HepG2 (cell line): ENCODE measurements at regions not wholly inside any gene's neighbourhood (a gene's known extent, or its start where the extent isn't known, plus 50 kb on each side); places are given as distances from the start of the nearest gene placed in this dataset.
A peak's percentile ranks its signal among the peaks of the same experiment; 100 is the strongest.

Source experiments
- ATAC-seq: fragments of 200-7000 bp; cut with Tn5 transposase; 3 replicates; pipeline ENCODE4 v1.9.1; 2020; ENCODE audit warnings: mild to moderate bottlenecking, moderate library complexity
- BruUV-seq: library from RNA; stranded (reverse); fragments of 400-500 nt; replicated peaks from 2 replicates; lab custom pipeline; 2021; lab: Mats Ljungman, UMichigan
- CTCF ChIA-PET: fragments of 300-600 bp; formaldehyde crosslinking; extraction: SDS; loops from one replicate; lab custom pipeline; 2021; ENCODE audit warnings: low total read pairs, inconsistent platforms, low intra/inter-chr PET ratio; lab: Yijun Ruan, JAX
- POLR2A ChIA-PET: fragments of 350-600 bp; sonication (Branson Sonifier 250); formaldehyde crosslinking; loops from one replicate; lab custom pipeline; 2020; ENCODE audit warnings: antibody characterized with exemption, inconsistent platforms; lab: Yijun Ruan, JAX
- DNase-seq: peaks from one replicate; pipeline ENCODE4 v3.0.0-alpha.2; 2015; ENCODE audit warnings: low spot score
- FAIRE-seq: peaks from 3 replicates; lab custom pipeline; 2011; peaks lifted over from hg19 to GRCh38; lab: Jason Lieb, UNC
- H2AFZ ChIP-seq: one replicate; pipeline ENCODE4 v1.6.1; 2011; ENCODE audit warnings: low read length, inconsistent platforms
- H3K27ac ChIP-seq: fragments of 300-600 bp; 3 replicates; pipeline ENCODE4 v1.8.0; 2011; ENCODE audit warnings: mixed run types, mild to moderate bottlenecking, mixed read lengths, low read length, inconsistent platforms; ENCODE audit not compliant: insufficient read depth; ENCODE audit errors: extremely low read length
- H3K27me3 ChIP-seq, 2 experiments: fragments of 200-600 bp in 1 of 2; 2 replicates in 1 of 2; 3 replicates in 1 of 2; pipeline versions ENCODE4 v1.6.0 to v1.8.0; 2011; ENCODE audit warnings: low read length in 2 of 2, mild to moderate bottlenecking in 2 of 2, moderate library complexity in 2 of 2, inconsistent platforms in 1 of 2; ENCODE audit not compliant: insufficient read depth in 2 of 2, control insufficient read depth in 1 of 2
- H3K36me3 ChIP-seq, 2 experiments: fragments of 200-600 bp in 1 of 2; replicated peaks in 1 of 2; 2 replicates in 1 of 2; 3 replicates in 1 of 2; pipeline versions ENCODE4 v1.5.1 to v1.8.0; 2011; ENCODE audit warnings: low read length in 2 of 2, inconsistent platforms in 1 of 2; ENCODE audit not compliant: insufficient read depth in 2 of 2, control insufficient read depth in 1 of 2
- H3K4me1 ChIP-seq: 2 replicates; pipeline ENCODE4 v1.5.1; 2012; ENCODE audit warnings: low read length, inconsistent platforms; ENCODE audit not compliant: insufficient read depth
- H3K4me2 ChIP-seq: 2 replicates; pipeline ENCODE4 v1.6.0; 2011; ENCODE audit warnings: low read depth, low read length, inconsistent platforms
- H3K4me3 ChIP-seq, 3 experiments: fragments of 200-600 bp in 1 of 3; sonication (generic), shearing (Covaris generic) in 1 of 3; replicated peaks in 1 of 3; 2 replicates each; pipeline ENCODE4 v1.5.1; 2011 to 2016; ENCODE audit warnings: low read length in 3 of 3, inconsistent platforms in 2 of 3, low read depth in 2 of 3, mild to moderate bottlenecking in 2 of 3, control low read depth in 1 of 3, mixed read lengths in 1 of 3; ENCODE audit not compliant: insufficient read depth in 1 of 3
- H3K79me2 ChIP-seq: one replicate; pipeline ENCODE4 v1.6.1; 2011; ENCODE audit warnings: low read length, inconsistent platforms; ENCODE audit not compliant: insufficient read depth
- H3K9ac ChIP-seq: 2 replicates; pipeline ENCODE4 v1.6.0; 2011; ENCODE audit warnings: mild to moderate bottlenecking, low read depth, low read length, inconsistent platforms; ENCODE audit not compliant: insufficient read depth
- H3K9me3 ChIP-seq: 2 replicates; pipeline ENCODE4 v1.5.1; 2012; ENCODE audit warnings: mild to moderate bottlenecking, low read length
- H4K20me1 ChIP-seq: 2 replicates; pipeline ENCODE4 v1.6.0; 2011; ENCODE audit warnings: inconsistent platforms, mild to moderate bottlenecking, low read length, moderate library complexity; ENCODE audit not compliant: insufficient read depth
- FOSL2 ChIP-seq: sonication (generic); formaldehyde crosslinking; IDR thresholded peaks from 2 replicates; pipeline ENCODE4 v1.4.0; 2020; ENCODE audit warnings: missing genetic modification reagents
- JUNB ChIP-seq: sonication (generic); formaldehyde crosslinking; IDR thresholded peaks from 2 replicates; pipeline ENCODE4 v1.8.0; 2022; ENCODE audit warnings: missing genetic modification reagents, mild to moderate bottlenecking, borderline replicate concordance
- MAFG ChIP-seq: sonication (generic); formaldehyde crosslinking; IDR thresholded peaks from 2 replicates; pipeline ENCODE4 v1.5.1; 2020; ENCODE audit warnings: mild to moderate bottlenecking, missing genetic modification reagents
- RAD21 ChIP-seq: fragments of 450-650 bp; formaldehyde crosslinking; IDR thresholded peaks from 2 replicates; pipeline ENCODE4 v1.5.0; 2020; ENCODE audit warnings: mild to moderate bottlenecking
- TCF12 ChIP-seq, 2 experiments: fragments of 450-650 bp in 1 of 2; sonication (generic) in 1 of 2; formaldehyde crosslinking in 1 of 2; IDR thresholded peaks; 2 replicates each; pipeline versions ENCODE4 v1.6.1 to v1.8.0; 2017 to 2022; ENCODE audit warnings: antibody characterized with exemption in 1 of 2, mild to moderate bottlenecking in 1 of 2, missing genetic modification reagents in 1 of 2, moderate library complexity in 1 of 2
- THYN1 ChIP-seq: sonication (generic); formaldehyde crosslinking; IDR thresholded peaks from 2 replicates; pipeline ENCODE4 v1.8.1; 2023; ENCODE audit warnings: low read depth, mild to moderate bottlenecking, moderate library complexity, missing genetic modification reagents, borderline replicate concordance
- TOE1 ChIP-seq: sonication (generic); formaldehyde crosslinking; IDR thresholded peaks from 2 replicates; pipeline ENCODE4 v1.4.0; 2020; ENCODE audit warnings: mild to moderate bottlenecking, missing genetic modification reagents
- ZFP90 ChIP-seq: sonication (generic); formaldehyde crosslinking; IDR thresholded peaks from 2 replicates; pipeline ENCODE4 v1.8.0; 2022; ENCODE audit warnings: missing genetic modification reagents, mild to moderate bottlenecking, inconsistent platforms, borderline replicate concordance
- ZNF12 ChIP-seq: sonication (generic); formaldehyde crosslinking; IDR thresholded peaks from 2 replicates; pipeline ENCODE4 v1.5.0; 2020; ENCODE audit warnings: missing genetic modification reagents
- ZNF572 ChIP-seq: sonication (generic); formaldehyde crosslinking; IDR thresholded peaks from 2 replicates; pipeline ENCODE4 v1.5.1; 2020; ENCODE audit warnings: mild to moderate bottlenecking, missing genetic modification reagents
- ZNF644 ChIP-seq: IDR thresholded peaks from 2 replicates; pipeline ENCODE4 v1.6.1; 2016; ENCODE audit warnings: low read depth
- WGBS: methylation state at CpG from one replicate; pipeline ENCODE4 v1.1.6; 2017; ENCODE audit warnings: low lambda C conversion rate; 5-methylcytosine and 5-hydroxymethylcytosine counted together
- in situ Hi-C: cut with HindIII; loops from 2 replicates; pipeline ENCODE4 v1.10.0; 2017; ENCODE audit warnings: low pct_unique_long_range_greater_than_20kb; ENCODE audit not compliant: extremely low pct_ligation_motif_present
- intact Hi-C: fragments of 100-400 bp; cut with micrococcal nuclease; formaldehyde crosslinking; loops from one replicate; pipeline ENCODE4 v1.10.0; 2022; ENCODE audit not compliant: unreplicated experiment
- TF ChIP-seq, protein P1 (sequence below): sonication (generic); formaldehyde crosslinking; IDR thresholded peaks from 2 replicates; pipeline ENCODE4 v1.4.0; 2020; ENCODE audit warnings: missing genetic modification reagents, borderline replicate concordance
- TF ChIP-seq, protein P2 (sequence below): sonication (generic); formaldehyde crosslinking; IDR thresholded peaks from 2 replicates; pipeline ENCODE4 v1.4.0; 2020; ENCODE audit warnings: missing genetic modification reagents
- TF ChIP-seq, protein P3 (sequence below): sonication (generic); IDR thresholded peaks from 2 replicates; pipeline ENCODE4 v1.6.1; 2016; ENCODE audit warnings: low read depth, borderline replicate concordance

DNA sequence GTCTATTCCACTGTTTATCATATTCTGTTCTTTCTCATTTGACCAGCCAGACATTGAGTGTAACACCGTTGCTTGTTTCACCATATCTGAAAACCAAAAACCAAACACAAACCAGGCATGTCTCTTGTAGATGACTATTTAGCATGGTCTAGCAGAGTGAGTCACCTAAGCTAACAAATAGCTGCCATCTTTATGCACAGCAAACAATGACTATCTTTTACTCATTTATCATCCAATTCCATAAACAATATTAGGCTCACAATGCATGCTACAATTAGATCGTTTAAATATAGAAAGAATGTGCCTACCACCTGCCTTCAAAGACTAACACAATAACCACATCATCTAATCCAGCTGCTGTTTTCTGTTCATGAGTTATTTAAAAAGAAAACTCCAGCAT is 495.4 kb downstream of the PCDH19 start:
- POLR2A ChIA-PET = no interaction called here
- Histone ChIP-seq H3K4me1 (no peaks in the 10 kb centered on the region), H3K9me3 (no peaks in the 10 kb centered on the region)
- TF ChIP-seq, protein P1, sequence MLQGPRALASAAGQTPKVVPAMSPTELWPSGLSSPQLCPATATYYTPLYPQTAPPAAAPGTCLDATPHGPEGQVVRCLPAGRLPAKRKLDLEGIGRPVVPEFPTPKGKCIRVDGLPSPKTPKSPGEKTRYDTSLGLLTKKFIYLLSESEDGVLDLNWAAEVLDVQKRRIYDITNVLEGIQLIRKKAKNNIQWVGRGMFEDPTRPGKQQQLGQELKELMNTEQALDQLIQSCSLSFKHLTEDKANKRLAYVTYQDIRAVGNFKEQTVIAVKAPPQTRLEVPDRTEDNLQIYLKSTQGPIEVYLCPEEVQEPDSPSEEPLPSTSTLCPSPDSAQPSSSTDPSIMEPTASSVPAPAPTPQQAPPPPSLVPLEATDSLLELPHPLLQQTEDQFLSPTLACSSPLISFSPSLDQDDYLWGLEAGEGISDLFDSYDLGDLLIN (CRISPR knock-in tag) = no peak
- peak; percentile 24; the same call in 1 of the 2 replicates for TF ChIP-seq ZNF644 (CRISPR knock-in tag)
- TF ChIP-seq THYN1 (CRISPR knock-in tag) = no peak
- peak; percentile 50; the same call in 1 of the 2 replicates for TF ChIP-seq FOSL2 (CRISPR knock-in tag)
- no peak for TF ChIP-seq TOE1
- TF ChIP-seq MAFG (CRISPR knock-in tag) = no peak
- TF ChIP-seq TCF12 (IDR thresholded peaks at IDR 0.05) = no peak
- TF ChIP-seq TCF12 (CRISPR knock-in tag; IDR thresholded peaks at IDR 0.05) = no peak
- TF ChIP-seq ZNF12 (CRISPR knock-in tag) = no peak
- TF ChIP-seq JUNB (CRISPR knock-in tag) = no peak
- TF ChIP-seq, protein P2, sequence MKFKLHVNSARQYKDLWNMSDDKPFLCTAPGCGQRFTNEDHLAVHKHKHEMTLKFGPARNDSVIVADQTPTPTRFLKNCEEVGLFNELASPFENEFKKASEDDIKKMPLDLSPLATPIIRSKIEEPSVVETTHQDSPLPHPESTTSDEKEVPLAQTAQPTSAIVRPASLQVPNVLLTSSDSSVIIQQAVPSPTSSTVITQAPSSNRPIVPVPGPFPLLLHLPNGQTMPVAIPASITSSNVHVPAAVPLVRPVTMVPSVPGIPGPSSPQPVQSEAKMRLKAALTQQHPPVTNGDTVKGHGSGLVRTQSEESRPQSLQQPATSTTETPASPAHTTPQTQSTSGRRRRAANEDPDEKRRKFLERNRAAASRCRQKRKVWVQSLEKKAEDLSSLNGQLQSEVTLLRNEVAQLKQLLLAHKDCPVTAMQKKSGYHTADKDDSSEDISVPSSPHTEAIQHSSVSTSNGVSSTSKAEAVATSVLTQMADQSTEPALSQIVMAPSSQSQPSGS (CRISPR knock-in tag) = no peak
- TF ChIP-seq ZFP90 (CRISPR knock-in tag) = no peak
- TF ChIP-seq, protein P3, sequence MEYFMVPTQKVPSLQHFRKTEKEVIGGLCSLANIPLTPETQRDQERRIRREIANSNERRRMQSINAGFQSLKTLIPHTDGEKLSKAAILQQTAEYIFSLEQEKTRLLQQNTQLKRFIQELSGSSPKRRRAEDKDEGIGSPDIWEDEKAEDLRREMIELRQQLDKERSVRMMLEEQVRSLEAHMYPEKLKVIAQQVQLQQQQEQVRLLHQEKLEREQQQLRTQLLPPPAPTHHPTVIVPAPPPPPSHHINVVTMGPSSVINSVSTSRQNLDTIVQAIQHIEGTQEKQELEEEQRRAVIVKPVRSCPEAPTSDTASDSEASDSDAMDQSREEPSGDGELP = no peak
- TF ChIP-seq ZNF572 (CRISPR knock-in tag) = no peak
- TF ChIP-seq RAD21 = no peak
- TF ChIP-seq, all 625 proteins: peak for 2
- in situ Hi-C loops = no loop called here
- H2AFZ ChIP-seq = no peak overlapping the region
- intact Hi-C loops = no loop called here
- no TSS peak for BruUV-seq
- H3K4me2 ChIP-seq = no peak overlapping the region
- no peak overlapping the region for H3K9ac ChIP-seq
- 4% methylated on average over 2 of the region's 2 CpGs for WGBS
- ATAC-seq = no peak; the same call in 2 of the 3 replicates
- peak; percentile 0 for DNase-seq
- H3K27me3 ChIP-seq = no peaks in the 10 kb centered on the region
- no peaks in the 10 kb centered on the region for H3K36me3 ChIP-seq
- CTCF ChIA-PET = no interaction called here
- no peaks in the 10 kb centered on the region for H4K20me1 ChIP-seq
- FAIRE-seq = no peak
- H3K4me3 ChIP-seq = no peak overlapping the region
- H3K27ac ChIP-seq = no peak overlapping the region
- H3K79me2 ChIP-seq = no peaks in the 10 kb centered on the region
